IMR-90 (cell line): ENCODE measurements at regions not wholly inside any gene's neighbourhood (a gene's known extent, or its start where the extent isn't known, plus 50 kb on each side); places are given as distances from the start of the nearest gene placed in this dataset.

Experiments used
- ATAC-seq: fragments of 200-7000 bp; cut with Tn5 transposase; 2 replicates; pipeline ENCODE4 v1.9.1; 2020; ENCODE audit warnings: low read depth, mild to moderate bottlenecking, moderate library complexity
- BruUV-seq: library from RNA; stranded (reverse); fragments of 400-500 nt; replicated peaks from 2 replicates; lab custom pipeline; 2021; lab: Mats Ljungman, UMichigan
- CTCF ChIA-PET: fragments of 300-600 bp; formaldehyde crosslinking; extraction: SDS; loops from one replicate; lab custom pipeline; 2021; ENCODE audit warnings: antibody characterized with exemption; lab: Yijun Ruan, JAX
- POLR2A ChIA-PET: fragments of 300-600 bp; sonication (Branson Sonifier 250); formaldehyde crosslinking; loops from one replicate; lab custom pipeline; 2022; ENCODE audit warnings: antibody characterized with exemption; ENCODE audit not compliant: unreplicated experiment; lab: Charles Lee
- DNase-seq: peaks from one replicate; pipeline ENCODE4 v3.0.0; 2013
- H2AFZ ChIP-seq: replicated peaks from 2 replicates; pipeline ENCODE3; 2013; ENCODE audit warnings: low read length, mild to moderate bottlenecking; ENCODE audit not compliant: poor library complexity
- H2AK5ac ChIP-seq: 2 replicates; pipeline ENCODE4 v1.6.1; 2013; ENCODE audit warnings: low read depth, low read length, inconsistent platforms
- H2AK9ac ChIP-seq: replicated peaks from 2 replicates; pipeline ENCODE3; 2013; ENCODE audit warnings: mild to moderate bottlenecking, low read depth, low read length, moderate library complexity; ENCODE audit not compliant: poor library complexity
- H2BK120ac ChIP-seq: 2 replicates; pipeline ENCODE4 v1.6.1; 2013; ENCODE audit warnings: low read depth, low read length, inconsistent platforms
- H2BK15ac ChIP-seq: 3 replicates; pipeline ENCODE4 v1.6.1; 2013; ENCODE audit warnings: low read depth, low read length, inconsistent platforms
- H2BK20ac ChIP-seq: 2 replicates; pipeline ENCODE4 v1.6.1; 2013; ENCODE audit warnings: low read depth, mild to moderate bottlenecking, inconsistent platforms, low read length, moderate library complexity
- H2BK5ac ChIP-seq: 2 replicates; pipeline ENCODE4 v1.6.1; 2013; ENCODE audit warnings: mild to moderate bottlenecking, low read depth, low read length, inconsistent platforms; ENCODE audit not compliant: poor library complexity, severe bottlenecking
- H3K14ac ChIP-seq: replicated peaks from 2 replicates; pipeline ENCODE4 v1.6.1; 2013; ENCODE audit warnings: low read depth, low read length, inconsistent platforms
- H3K18ac ChIP-seq: 2 replicates; pipeline ENCODE4 v1.6.1; 2013; ENCODE audit warnings: low read depth, low read length, control low read depth
- H3K23ac ChIP-seq: 2 replicates; pipeline ENCODE4 v1.6.1; 2013; ENCODE audit warnings: low read depth, low read length, inconsistent platforms
- H3K27ac ChIP-seq: 2 replicates; pipeline ENCODE4 v1.5.1; 2013; ENCODE audit warnings: mild to moderate bottlenecking, control low read depth, low read length; ENCODE audit not compliant: insufficient read depth
- H3K27me3 ChIP-seq: 2 replicates; pipeline ENCODE4 v1.6.1; 2013; ENCODE audit warnings: low read length; ENCODE audit not compliant: control insufficient read depth, insufficient read depth
- H3K36me3 ChIP-seq: 2 replicates; pipeline ENCODE4 v1.6.1; 2013; ENCODE audit warnings: low read length, mixed read lengths; ENCODE audit not compliant: control insufficient read depth, insufficient read depth
- H3K4ac ChIP-seq: 2 replicates; pipeline ENCODE4 v1.6.1; 2013; ENCODE audit warnings: low read depth, low read length, inconsistent platforms
- H3K4me1 ChIP-seq: 2 replicates; pipeline ENCODE4 v1.6.1; 2013; ENCODE audit warnings: low read length, mixed read lengths; ENCODE audit not compliant: control insufficient read depth, insufficient read depth
- H3K4me2 ChIP-seq: 2 replicates; pipeline ENCODE4 v1.6.1; 2013; ENCODE audit warnings: low read depth, mild to moderate bottlenecking, control low read depth, low read length, moderate library complexity
- H3K4me3 ChIP-seq: 2 replicates; pipeline ENCODE4 v1.5.1; 2013; ENCODE audit warnings: low read depth, mild to moderate bottlenecking, control low read depth, low read length, moderate library complexity; ENCODE audit not compliant: insufficient read depth
- H3K56ac ChIP-seq: 2 replicates; pipeline ENCODE4 v1.6.1; 2013; ENCODE audit warnings: low read length, inconsistent platforms; ENCODE audit not compliant: insufficient read depth; ENCODE audit errors: extremely low read depth
- H3K79me1 ChIP-seq, 2 experiments: 2 replicates each; pipeline ENCODE4 v1.6.1; 2013; ENCODE audit warnings: low read length in 2 of 2, inconsistent platforms in 1 of 2, low read depth in 1 of 2
- H3K9ac ChIP-seq: 2 replicates; pipeline ENCODE4 v1.6.1; 2013; ENCODE audit warnings: low read depth, low read length, control low read depth
- H3K9me1 ChIP-seq: 2 replicates; pipeline ENCODE4 v1.6.1; 2013; ENCODE audit warnings: low read length, inconsistent platforms; ENCODE audit not compliant: insufficient read depth
- H3K9me3 ChIP-seq: 2 replicates; pipeline ENCODE4 v1.6.1; 2013; ENCODE audit warnings: low read length; ENCODE audit not compliant: control insufficient read depth, insufficient read depth
- H4K20me1 ChIP-seq: 2 replicates; pipeline ENCODE4 v1.6.1; 2013; ENCODE audit warnings: low read length, inconsistent platforms; ENCODE audit not compliant: insufficient read depth
- H4K5ac ChIP-seq: 2 replicates; pipeline ENCODE4 v1.6.1; 2013; ENCODE audit warnings: mild to moderate bottlenecking, low read depth, low read length, control low read depth
- H4K8ac ChIP-seq, 2 experiments: 2 replicates each; pipeline ENCODE4 v1.6.1; 2013; ENCODE audit warnings: low read depth in 2 of 2, low read length in 2 of 2, control low read depth in 1 of 2, inconsistent platforms in 1 of 2
- H4K91ac ChIP-seq: 2 replicates; pipeline ENCODE4 v1.6.1; 2013; ENCODE audit warnings: low read depth, low read length, inconsistent platforms; ENCODE audit not compliant: insufficient read depth
- CEBPB ChIP-seq: IDR thresholded peaks from 2 replicates; pipeline ENCODE4 v1.6.1; 2012; ENCODE audit warnings: low read depth, low read length, improper control_type of control experiment
- CHD1 ChIP-seq: IDR thresholded peaks from 2 replicates; pipeline ENCODE4 v1.6.1; 2012; ENCODE audit warnings: low read depth, low read length, improper control_type of control experiment
- MAFK ChIP-seq: IDR thresholded peaks from 2 replicates; pipeline ENCODE4 v1.6.1; 2012; ENCODE audit warnings: low read depth, low read length, improper control_type of control experiment
- MAZ ChIP-seq: IDR thresholded peaks from 2 replicates; pipeline ENCODE4 v1.6.1; 2012; ENCODE audit warnings: low read depth, mild to moderate bottlenecking, low read length, improper control_type of control experiment, moderate library complexity, borderline replicate concordance
- MXI1 ChIP-seq: IDR thresholded peaks from 2 replicates; pipeline ENCODE4 v1.6.1; 2012; ENCODE audit warnings: low read depth, mild to moderate bottlenecking, low read length, moderate library complexity, borderline replicate concordance
- NFE2L2 ChIP-seq: fragments of 150-350 bp; IDR thresholded peaks from 2 replicates; pipeline ENCODE4 v1.6.1; 2016; ENCODE audit warnings: low read depth, mild to moderate bottlenecking, low read length
- POLR2A ChIP-seq: IDR thresholded peaks from 2 replicates; pipeline ENCODE4 v1.6.1; 2012; ENCODE audit warnings: mild to moderate bottlenecking, low read depth, low read length
- RCOR1 ChIP-seq: IDR thresholded peaks from 2 replicates; pipeline ENCODE4 v1.6.1; 2012; ENCODE audit warnings: mild to moderate bottlenecking, low read length, improper control_type of control experiment; ENCODE audit not compliant: insufficient replicate concordance
- SMC3 ChIP-seq: fragments of 150-350 bp; IDR thresholded peaks from 2 replicates; pipeline ENCODE4 v1.6.1; 2016; ENCODE audit warnings: low read depth, mild to moderate bottlenecking, antibody characterized with exemption, low read length, moderate library complexity
- dilution Hi-C: fragments of 300-500 bp; cut with HindIII; formaldehyde crosslinking; loops from one replicate; pipeline ENCODE4 v1.14.3; 2018; ENCODE audit warnings: low sequenced_read_pairs; ENCODE audit not compliant: unreplicated experiment
- in situ Hi-C: fragments of 300-500 bp; cut with MboI; formaldehyde crosslinking; loops from 3 replicates; pipeline ENCODE4 v1.14.3; 2019; ENCODE audit warnings: low sequenced_read_pairs, inconsistent platforms, mixed read lengths
- intact Hi-C: fragments of 100-400 bp; cut with micrococcal nuclease; formaldehyde crosslinking; loops from 2 replicates; pipeline ENCODE4 v1.10.0; 2022
- TF ChIP-seq, protein P1 (sequence below): fragments of 150-350 bp; IDR thresholded peaks from 2 replicates; pipeline ENCODE4 v1.6.1; 2016; ENCODE audit warnings: low read depth, mild to moderate bottlenecking, low read length, moderate library complexity, borderline replicate concordance
- TF ChIP-seq, protein P2 (sequence below): fragments of 150-350 bp; IDR thresholded peaks from 2 replicates; pipeline ENCODE4 v1.6.1; 2017; ENCODE audit warnings: mild to moderate bottlenecking, antibody characterized with exemption, low read length, low read depth
- TF ChIP-seq, protein P3 (sequence below): conservative IDR thresholded peaks from 2 replicates; pipeline ENCODE4 v1.5.1; 2012; ENCODE audit warnings: mild to moderate bottlenecking, low read depth, low read length, improper control_type of control experiment

DNA sequence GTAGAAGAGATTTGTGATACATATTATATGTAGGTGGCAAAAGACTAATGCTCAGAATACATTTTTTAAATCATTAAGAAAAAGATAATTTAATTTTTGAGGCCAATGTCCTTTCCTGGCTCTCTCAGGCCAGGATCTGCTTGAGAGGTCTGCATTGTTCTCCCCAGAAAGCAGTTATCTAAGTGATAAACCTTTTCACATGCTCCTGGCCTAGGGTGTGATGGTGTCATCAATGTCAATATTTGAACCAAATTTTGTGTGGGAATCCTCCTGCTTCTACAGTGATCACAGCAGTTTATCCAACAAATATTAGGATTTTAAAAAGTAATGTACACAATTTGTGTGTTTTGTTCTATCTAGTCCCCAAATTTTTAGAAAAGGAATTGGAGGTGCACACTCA lies 166.6 kb downstream of the DIRAS2 start:
- Histone ChIP-seq H4K5ac (no peak overlapping the region), H2AK5ac (no peak overlapping the region), H2BK15ac (no peak overlapping the region), H4K91ac (no peak overlapping the region), H2AFZ (no peak overlapping the region), H3K27ac (no peak overlapping the region), H3K9me3 (no peaks in the 10 kb centered on the region), H3K18ac (no peak overlapping the region), H3K79me1 (no peaks in the 10 kb centered on the region), H3K4me3 (no peak overlapping the region), H3K27me3 (no peaks in the 10 kb centered on the region), H3K9me1 (no peaks in the 10 kb centered on the region), H2BK20ac (no peak overlapping the region), H3K56ac (no peak overlapping the region), H3K4me1 (no peaks in the 10 kb centered on the region), H4K20me1 (no peaks in the 10 kb centered on the region), H2BK120ac (no peak overlapping the region), H3K23ac (no peak overlapping the region), H3K4me2 (no peak overlapping the region), H3K9ac (no peak overlapping the region), H2AK9ac (no peak overlapping the region), H4K8ac (no peak overlapping the region), H2BK5ac (no peak overlapping the region), H3K36me3 (no peaks in the 10 kb centered on the region), H3K14ac (no peak overlapping the region), H3K4ac (no peak overlapping the region)
- no TSS peak for BruUV-seq
- ChIA-PET CTCF (no interaction called here), POLR2A (no interaction called here)
- DNase-seq, result no peak
- in situ Hi-C loops (no loop called here), intact Hi-C loops (no loop called here), dilution Hi-C loops (no loop called here)
- ATAC-seq, result no peak
- no peak for TF ChIP-seq NFE2L2
- TF ChIP-seq POLR2A, result no peak
- TF ChIP-seq CHD1, result no peak
- TF ChIP-seq MXI1, result no peak
- no peak for TF ChIP-seq RCOR1
- TF ChIP-seq, protein P1, sequence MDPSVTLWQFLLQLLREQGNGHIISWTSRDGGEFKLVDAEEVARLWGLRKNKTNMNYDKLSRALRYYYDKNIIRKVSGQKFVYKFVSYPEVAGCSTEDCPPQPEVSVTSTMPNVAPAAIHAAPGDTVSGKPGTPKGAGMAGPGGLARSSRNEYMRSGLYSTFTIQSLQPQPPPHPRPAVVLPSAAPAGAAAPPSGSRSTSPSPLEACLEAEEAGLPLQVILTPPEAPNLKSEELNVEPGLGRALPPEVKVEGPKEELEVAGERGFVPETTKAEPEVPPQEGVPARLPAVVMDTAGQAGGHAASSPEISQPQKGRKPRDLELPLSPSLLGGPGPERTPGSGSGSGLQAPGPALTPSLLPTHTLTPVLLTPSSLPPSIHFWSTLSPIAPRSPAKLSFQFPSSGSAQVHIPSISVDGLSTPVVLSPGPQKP, result no peak
- TF ChIP-seq MAFK, result no peak
- TF ChIP-seq, protein P2, sequence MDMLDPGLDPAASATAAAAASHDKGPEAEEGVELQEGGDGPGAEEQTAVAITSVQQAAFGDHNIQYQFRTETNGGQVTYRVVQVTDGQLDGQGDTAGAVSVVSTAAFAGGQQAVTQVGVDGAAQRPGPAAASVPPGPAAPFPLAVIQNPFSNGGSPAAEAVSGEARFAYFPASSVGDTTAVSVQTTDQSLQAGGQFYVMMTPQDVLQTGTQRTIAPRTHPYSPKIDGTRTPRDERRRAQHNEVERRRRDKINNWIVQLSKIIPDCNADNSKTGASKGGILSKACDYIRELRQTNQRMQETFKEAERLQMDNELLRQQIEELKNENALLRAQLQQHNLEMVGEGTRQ, result no peak
- TF ChIP-seq SMC3, result no peak
- no peak for TF ChIP-seq MAZ
- no peak for TF ChIP-seq CEBPB
- TF ChIP-seq, protein P3, sequence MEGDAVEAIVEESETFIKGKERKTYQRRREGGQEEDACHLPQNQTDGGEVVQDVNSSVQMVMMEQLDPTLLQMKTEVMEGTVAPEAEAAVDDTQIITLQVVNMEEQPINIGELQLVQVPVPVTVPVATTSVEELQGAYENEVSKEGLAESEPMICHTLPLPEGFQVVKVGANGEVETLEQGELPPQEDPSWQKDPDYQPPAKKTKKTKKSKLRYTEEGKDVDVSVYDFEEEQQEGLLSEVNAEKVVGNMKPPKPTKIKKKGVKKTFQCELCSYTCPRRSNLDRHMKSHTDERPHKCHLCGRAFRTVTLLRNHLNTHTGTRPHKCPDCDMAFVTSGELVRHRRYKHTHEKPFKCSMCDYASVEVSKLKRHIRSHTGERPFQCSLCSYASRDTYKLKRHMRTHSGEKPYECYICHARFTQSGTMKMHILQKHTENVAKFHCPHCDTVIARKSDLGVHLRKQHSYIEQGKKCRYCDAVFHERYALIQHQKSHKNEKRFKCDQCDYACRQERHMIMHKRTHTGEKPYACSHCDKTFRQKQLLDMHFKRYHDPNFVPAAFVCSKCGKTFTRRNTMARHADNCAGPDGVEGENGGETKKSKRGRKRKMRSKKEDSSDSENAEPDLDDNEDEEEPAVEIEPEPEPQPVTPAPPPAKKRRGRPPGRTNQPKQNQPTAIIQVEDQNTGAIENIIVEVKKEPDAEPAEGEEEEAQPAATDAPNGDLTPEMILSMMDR, result no peak
